OCI-LY3 (cell line): ENCODE measurements at regions not wholly inside any gene's neighbourhood (a gene's known extent, or its start where the extent isn't known, plus 50 kb on each side); places are given as distances from the start of the nearest gene placed in this dataset.

Experiments
- EZH2phosphoT487 ChIP-seq: fragments of 200-600 bp; shearing (Covaris generic); IDR thresholded peaks from 2 replicates; pipeline ENCODE4 v1.6.1; 2018; ENCODE audit warnings: antibody characterized with exemption, mixed run types, low read depth
- TF ChIP-seq, protein P1 (sequence below): fragments of 200-600, 300-600 bp; sonication (generic); IDR thresholded peaks from 2 replicates; pipeline ENCODE4 v1.5.1; 2014; ENCODE audit warnings: antibody characterized with exemption, low read length, low read depth

GRCh38 chr2:103738108-103738507 is 976.3 kb downstream of the TMEM182 start:
- TF ChIP-seq, protein P1, sequence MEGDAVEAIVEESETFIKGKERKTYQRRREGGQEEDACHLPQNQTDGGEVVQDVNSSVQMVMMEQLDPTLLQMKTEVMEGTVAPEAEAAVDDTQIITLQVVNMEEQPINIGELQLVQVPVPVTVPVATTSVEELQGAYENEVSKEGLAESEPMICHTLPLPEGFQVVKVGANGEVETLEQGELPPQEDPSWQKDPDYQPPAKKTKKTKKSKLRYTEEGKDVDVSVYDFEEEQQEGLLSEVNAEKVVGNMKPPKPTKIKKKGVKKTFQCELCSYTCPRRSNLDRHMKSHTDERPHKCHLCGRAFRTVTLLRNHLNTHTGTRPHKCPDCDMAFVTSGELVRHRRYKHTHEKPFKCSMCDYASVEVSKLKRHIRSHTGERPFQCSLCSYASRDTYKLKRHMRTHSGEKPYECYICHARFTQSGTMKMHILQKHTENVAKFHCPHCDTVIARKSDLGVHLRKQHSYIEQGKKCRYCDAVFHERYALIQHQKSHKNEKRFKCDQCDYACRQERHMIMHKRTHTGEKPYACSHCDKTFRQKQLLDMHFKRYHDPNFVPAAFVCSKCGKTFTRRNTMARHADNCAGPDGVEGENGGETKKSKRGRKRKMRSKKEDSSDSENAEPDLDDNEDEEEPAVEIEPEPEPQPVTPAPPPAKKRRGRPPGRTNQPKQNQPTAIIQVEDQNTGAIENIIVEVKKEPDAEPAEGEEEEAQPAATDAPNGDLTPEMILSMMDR = no peak
- no peak for TF ChIP-seq EZH2phosphoT487
